ENCODE measurements at regions not wholly inside any gene's neighbourhood (a gene's known extent, or its start where the extent isn't known, plus 50 kb on each side); places are given as distances from the start of the nearest gene placed in this dataset.

GRCh38 chr7:25985196-25985595, 166.8 kb upstream of the NFE2L3 start:
- no peak for TF ChIP-seq CTCF (IDR thresholded peaks at IDR 0.05)
- TF ChIP-seq POLR2A (IDR thresholded peaks at IDR 0.05): no peak
- TF ChIP-seq POLR2AphosphoS5 (IDR thresholded peaks at IDR 0.05): no peak

Data from sigmoid colon (tissue), 4 donors.